WTC11 (cell line): ENCODE measurements at regions not wholly inside any gene's neighbourhood (a gene's known extent, or its start where the extent isn't known, plus 50 kb on each side); places are given as distances from the start of the nearest gene placed in this dataset.
"Not testable (repeated sequence)": the region's sequence is repeated elsewhere in the genome, so short reads cannot be mapped to it uniquely, and the experiment has no call there.

ENCODE experiments used
- ATAC-seq: fragments of 200-7000 bp; cut with Tn5 transposase; 2 replicates; pipeline ENCODE4 v1.10.0; 2021; ENCODE audit warnings: mild to moderate bottlenecking, moderate library complexity
- CTCF ChIA-PET: fragments of 300-600 bp; sonication (Branson Sonifier 250); formaldehyde crosslinking; loops from one replicate; lab custom pipeline; 2021; ENCODE audit warnings: antibody characterized with exemption; lab: Charles Lee
- POLR2A ChIA-PET: fragments of 350-600 bp; sonication (Branson Sonifier 250); formaldehyde crosslinking; loops from one replicate; lab custom pipeline; 2021; ENCODE audit warnings: antibody characterized with exemption; lab: Charles Lee
- DNase-seq: peaks from one replicate; pipeline ENCODE4 v3.0.0; 2021; ENCODE audit warnings: low spot score
- H3K27ac Mint-ChIP-seq: 2 replicates; pipeline ENCODE4 v1.8.0; 2021; ENCODE audit warnings: mixed read lengths
- H3K27me3 Mint-ChIP-seq: 2 replicates; pipeline ENCODE4 v1.8.0; 2021; ENCODE audit warnings: low read depth, mild to moderate bottlenecking, moderate library complexity, mixed read lengths
- H3K36me3 Mint-ChIP-seq: 2 replicates; pipeline ENCODE4 v1.8.0; 2021; ENCODE audit warnings: mixed read lengths
- H3K4me1 Mint-ChIP-seq: 2 replicates; pipeline ENCODE4 v1.8.0; 2022; ENCODE audit warnings: mixed read lengths
- H3K4me3 Mint-ChIP-seq: 2 replicates; pipeline ENCODE4 v1.8.0; 2021; ENCODE audit warnings: mild to moderate bottlenecking, moderate library complexity, mixed read lengths
- H3K9me3 Mint-ChIP-seq: 2 replicates; pipeline ENCODE4 v1.8.0; 2021; ENCODE audit warnings: mixed read lengths
- CDX4 ChIP-seq: fragments of 250-450 bp; sonication (Bioruptor Pico); IDR thresholded peaks from 2 replicates; pipeline ENCODE4 v1.9.0; 2021; ENCODE audit warnings: moderate library complexity, mild to moderate bottlenecking, inconsistent platforms, borderline replicate concordance
- E2F4 ChIP-seq: sonication (generic); formaldehyde crosslinking; IDR thresholded peaks from 2 replicates; pipeline ENCODE4 v1.8.1; 2022; ENCODE audit warnings: low read depth, mild to moderate bottlenecking, moderate library complexity, missing genetic modification reagents, borderline replicate concordance
- E2F5 ChIP-seq: sonication (generic); formaldehyde crosslinking; IDR thresholded peaks from 2 replicates; pipeline ENCODE4 v1.8.1; 2022; ENCODE audit warnings: mild to moderate bottlenecking, moderate library complexity, missing genetic modification reagents
- EMX1 ChIP-seq: fragments of 250-450 bp; sonication (Bioruptor Pico); IDR thresholded peaks from 2 replicates; pipeline ENCODE4 v1.8.0; 2021; ENCODE audit warnings: mild to moderate bottlenecking
- FOXP4 ChIP-seq: sonication (generic); formaldehyde crosslinking; IDR thresholded peaks from 2 replicates; pipeline ENCODE4 v1.8.0; 2022; ENCODE audit warnings: mild to moderate bottlenecking, missing genetic modification reagents
- GABPB1 ChIP-seq: sonication (generic); formaldehyde crosslinking; IDR thresholded peaks from 2 replicates; pipeline ENCODE4 v1.8.1; 2023; ENCODE audit warnings: mild to moderate bottlenecking, missing genetic modification reagents
- IRF2 ChIP-seq: sonication (generic); formaldehyde crosslinking; IDR thresholded peaks from 2 replicates; pipeline ENCODE4 v1.8.0; 2022; ENCODE audit warnings: low read depth, missing genetic modification reagents, borderline replicate concordance
- MXD4 ChIP-seq: fragments of 250-450 bp; sonication (Bioruptor Pico); IDR thresholded peaks from 2 replicates; pipeline ENCODE4 v1.8.0; 2021; ENCODE audit warnings: mild to moderate bottlenecking, moderate library complexity, borderline replicate concordance
- MYBL2 ChIP-seq: sonication (generic); formaldehyde crosslinking; IDR thresholded peaks from 2 replicates; pipeline ENCODE4 v1.8.1; 2023; ENCODE audit warnings: mild to moderate bottlenecking, moderate library complexity, missing genetic modification reagents
- SMAD4 ChIP-seq: sonication (generic); formaldehyde crosslinking; IDR thresholded peaks from 2 replicates; pipeline ENCODE4 v1.8.0; 2022; ENCODE audit warnings: mild to moderate bottlenecking, missing genetic modification reagents
- TEAD1 ChIP-seq: sonication (generic); formaldehyde crosslinking; IDR thresholded peaks from 2 replicates; pipeline ENCODE4 v1.8.0; 2022; ENCODE audit warnings: mild to moderate bottlenecking, missing genetic modification reagents
- ZNF121 ChIP-seq: sonication (generic); formaldehyde crosslinking; IDR thresholded peaks from 2 replicates; pipeline ENCODE4 v1.8.0; 2023; ENCODE audit warnings: missing genetic modification reagents
- ZNF138 ChIP-seq: sonication (generic); formaldehyde crosslinking; conservative IDR thresholded peaks from 2 replicates; pipeline ENCODE4 v1.8.1; 2022; ENCODE audit warnings: mild to moderate bottlenecking, moderate library complexity, missing genetic modification reagents
- ZNF232 ChIP-seq: sonication (generic); formaldehyde crosslinking; IDR thresholded peaks from 2 replicates; pipeline ENCODE4 v1.8.0; 2022; ENCODE audit warnings: mild to moderate bottlenecking, missing genetic modification reagents
- ZNF263 ChIP-seq: sonication (generic); formaldehyde crosslinking; IDR thresholded peaks from 2 replicates; pipeline ENCODE4 v1.8.1; 2022; ENCODE audit warnings: low read depth, mild to moderate bottlenecking, moderate library complexity, missing genetic modification reagents

- H3K9me3 Mint-ChIP-seq = peaks cover 13% of the 10 kb centered on the region
- H3K4me3 Mint-ChIP-seq, ATAC-seq, POLR2A ChIA-PET, DNase-seq, H3K27me3 Mint-ChIP-seq, H3K4me1 Mint-ChIP-seq, H3K27ac Mint-ChIP-seq, CTCF ChIA-PET, H3K36me3 Mint-ChIP-seq: not testable (repeated sequence)
These were observed 1171.8 kb downstream of the KHDRBS2 start for GRCh38 chr6:61114185-61114584.

GRCh38 chr6:61107914-61108313 lies 1178.1 kb downstream of the KHDRBS2 start:
- H3K27me3 Mint-ChIP-seq, CTCF ChIA-PET, DNase-seq, POLR2A ChIA-PET, H3K27ac Mint-ChIP-seq, ATAC-seq, H3K4me1 Mint-ChIP-seq, H3K4me3 Mint-ChIP-seq: not testable (repeated sequence)
- H3K36me3 Mint-ChIP-seq = peaks cover 18% of the 10 kb centered on the region
- H3K9me3 Mint-ChIP-seq = peaks cover 30% of the 10 kb centered on the region

GRCh38 chr6:61103660-61104059 lies 1182.4 kb downstream of the KHDRBS2 start:
- H3K36me3 Mint-ChIP-seq = peaks cover 15% of the 10 kb centered on the region
- H3K9me3 Mint-ChIP-seq = peaks cover 36% of the 10 kb centered on the region
- DNase-seq, H3K4me1 Mint-ChIP-seq, H3K27me3 Mint-ChIP-seq, H3K4me3 Mint-ChIP-seq, H3K27ac Mint-ChIP-seq, POLR2A ChIA-PET, ATAC-seq, CTCF ChIA-PET: not testable (repeated sequence)

GRCh38 chr6:61100072-61100471 lies 1186.0 kb downstream of the KHDRBS2 start:
- H3K36me3 Mint-ChIP-seq = peaks cover 10% of the 10 kb centered on the region
- no peak overlapping the region for H3K27ac Mint-ChIP-seq
- H3K4me3 Mint-ChIP-seq = no peak overlapping the region
- DNase-seq (no peak), ATAC-seq (no peak)
- POLR2A ChIA-PET = no interaction called here
- H3K27me3 Mint-ChIP-seq = no peaks in the 10 kb centered on the region
- H3K4me1 Mint-ChIP-seq = no peaks in the 10 kb centered on the region
- CTCF ChIA-PET = no interaction called here
- TF ChIP-seq CDX4 (no peak), GABPB1 (CRISPR knock-in tag) (no peak), ZNF138 (CRISPR knock-in tag) (no peak), SMAD4 (CRISPR knock-in tag) (no peak), MYBL2 (no peak), E2F4 (CRISPR knock-in tag) (no peak), ZNF232 (CRISPR knock-in tag) (no peak)
- peaks cover 39% of the 10 kb centered on the region for H3K9me3 Mint-ChIP-seq

GRCh38 chr6:61099561-61099960 lies 1186.5 kb downstream of the KHDRBS2 start:
- DNase-seq, H3K27me3 Mint-ChIP-seq, POLR2A ChIA-PET, ATAC-seq, H3K4me3 Mint-ChIP-seq, CTCF ChIA-PET, H3K27ac Mint-ChIP-seq, H3K4me1 Mint-ChIP-seq: not testable (repeated sequence)
- Mint-ChIP-seq H3K9me3 (peaks cover 36% of the 10 kb centered on the region), H3K36me3 (peaks cover 12% of the 10 kb centered on the region)

- CTCF ChIA-PET, ATAC-seq, POLR2A ChIA-PET, DNase-seq, H3K4me1 Mint-ChIP-seq, H3K27ac Mint-ChIP-seq, H3K27me3 Mint-ChIP-seq, H3K4me3 Mint-ChIP-seq: not testable (repeated sequence)
- Mint-ChIP-seq H3K36me3 (peaks cover 11% of the 10 kb centered on the region), H3K9me3 (peaks cover 24% of the 10 kb centered on the region)
These were observed 1198.0 kb downstream of the KHDRBS2 start for GRCh38 chr6:61087986-61088385.

- Mint-ChIP-seq H3K27me3 (no peaks in the 10 kb centered on the region), H3K27ac (no peak overlapping the region), H3K9me3 (peaks cover 44% of the 10 kb centered on the region), H3K4me1 (no peaks in the 10 kb centered on the region), H3K36me3 (peaks cover 11% of the 10 kb centered on the region), H3K4me3 (no peak overlapping the region)
- ATAC-seq (no peak), DNase-seq (no peak)
- ChIA-PET CTCF (no interaction called here), POLR2A (no interaction called here)
- TF ChIP-seq IRF2 (CRISPR knock-in tag) (no peak), E2F5 (CRISPR knock-in tag) (no peak), TEAD1 (CRISPR knock-in tag) (no peak), MXD4 (no peak), EMX1 (no peak), ZNF121 (CRISPR knock-in tag) (no peak), ZNF263 (CRISPR knock-in tag) (no peak), E2F4 (CRISPR knock-in tag) (no peak), FOXP4 (CRISPR knock-in tag) (no peak)
These were observed 1242.0 kb downstream of the KHDRBS2 start for GRCh38 chr6:61044011-61044410.
